Prostate gland (tissue), 1 donor: ENCODE measurements at regions not wholly inside any gene's neighbourhood (a gene's known extent, or its start where the extent isn't known, plus 50 kb on each side); places are given as distances from the start of the nearest gene placed in this dataset.

Experiments
- POLR2A ChIP-seq: fragments of 450-650 bp; IDR thresholded peaks from one replicate; pipeline ENCODE4 v1.6.1; 2016; ENCODE audit warnings: antibody characterized with exemption, mild to moderate bottlenecking
- POLR2AphosphoS5 ChIP-seq: sonication (generic); formaldehyde crosslinking; IDR thresholded peaks from one replicate; pipeline ENCODE4 v1.6.1; 2017; ENCODE audit warnings: antibody characterized with exemption

DNA sequence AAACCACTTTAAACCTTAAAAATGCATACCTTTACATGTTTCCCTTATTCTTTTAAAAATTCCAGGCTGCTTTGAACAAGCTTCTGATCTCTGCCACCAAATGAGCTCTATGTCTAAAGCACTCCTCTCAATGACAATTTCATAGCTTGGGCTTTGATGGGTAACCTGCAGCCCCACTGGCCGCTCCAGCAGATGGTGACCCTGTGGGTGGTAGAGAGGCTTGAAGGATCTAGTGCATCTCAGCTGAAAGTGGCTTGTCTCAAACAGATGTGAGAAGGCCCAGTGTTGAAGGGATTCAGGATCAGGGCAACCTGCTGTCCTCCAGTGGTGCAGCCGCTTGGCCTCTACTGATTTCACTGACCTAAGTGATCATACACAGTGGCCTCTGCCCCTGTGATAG is 84.7 kb upstream of the IRF2BP2 start:
- no peak for TF ChIP-seq POLR2AphosphoS5
- TF ChIP-seq POLR2A, result no peak
